H1 (cell line): ENCODE measurements at regions not wholly inside any gene's neighbourhood (a gene's known extent, or its start where the extent isn't known, plus 50 kb on each side); places are given as distances from the start of the nearest gene placed in this dataset.

Source experiments
- CTCF ChIA-PET: fragments of 300-600 bp; sonication (Branson Sonifier 250); formaldehyde crosslinking; loops from one replicate; lab custom pipeline; 2021; ENCODE audit not compliant: partially characterized antibody; lab: Charles Lee
- POLR2A ChIA-PET: fragments of 300-600 bp; sonication (Branson Sonifier 250); formaldehyde crosslinking; loops from one replicate; lab custom pipeline; 2021; ENCODE audit warnings: inconsistent platforms; ENCODE audit not compliant: partially characterized antibody; lab: Charles Lee
- DNase-seq, 2 experiments: peaks; one replicate each; pipeline versions ENCODE4 v3.0.0 to v3.0.0-alpha.2; 2010 to 2022; ENCODE audit warnings: low spot score in 2 of 2, low read depth in 1 of 2, mixed read lengths in 1 of 2
- FAIRE-seq: peaks from 2 replicates; lab custom pipeline; 2011; peaks lifted over from hg19 to GRCh38; lab: Jason Lieb, UNC
- H2AFZ ChIP-seq: 2 replicates; pipeline ENCODE4 v1.8.1; 2012; ENCODE audit warnings: low read length, inconsistent platforms
- H2AK5ac ChIP-seq: 2 replicates; pipeline ENCODE4 v1.6.1; 2013; ENCODE audit warnings: low read depth, low read length
- H2BK120ac ChIP-seq: replicated peaks from 2 replicates; pipeline ENCODE3; 2013; ENCODE audit warnings: low read depth, low read length, inconsistent platforms
- H2BK12ac ChIP-seq: 2 replicates; pipeline ENCODE4 v1.6.1; 2013; ENCODE audit warnings: low read depth, low read length
- H2BK15ac ChIP-seq: 2 replicates; pipeline ENCODE4 v1.6.1; 2013; ENCODE audit warnings: low read length
- H2BK20ac ChIP-seq: 2 replicates; pipeline ENCODE4 v1.6.1; 2013; ENCODE audit warnings: low read length
- H2BK5ac ChIP-seq: 2 replicates; pipeline ENCODE4 v1.6.1; 2013; ENCODE audit warnings: low read depth, low read length
- H3K14ac ChIP-seq: 2 replicates; pipeline ENCODE4 v1.6.1; 2013; ENCODE audit warnings: inconsistent platforms; ENCODE audit not compliant: insufficient read length
- H3K18ac ChIP-seq: 2 replicates; pipeline ENCODE4 v1.6.1; 2013; ENCODE audit warnings: low read length; ENCODE audit errors: extremely low read depth
- H3K23ac ChIP-seq: 2 replicates; pipeline ENCODE4 v1.6.1; 2013; ENCODE audit warnings: inconsistent platforms; ENCODE audit not compliant: insufficient read length
- H3K23me2 ChIP-seq: 2 replicates; pipeline ENCODE4 v1.6.1; 2013; ENCODE audit warnings: low read depth, low read length
- H3K27ac ChIP-seq: 2 replicates; pipeline ENCODE4 v1.6.1; 2011; ENCODE audit warnings: low read depth, low read length, inconsistent platforms
- H3K27me3 ChIP-seq, 4 experiments: replicated peaks in 1 of 4; 1 replicate in 1 of 4; 2 replicates in 3 of 4; pipeline versions ENCODE4 v1.6.1 to v1.8.1; 2011 to 2013; ENCODE audit warnings: low read length in 3 of 4, mild to moderate bottlenecking in 3 of 4, inconsistent platforms in 2 of 4, mixed read lengths in 2 of 4, moderate library complexity in 1 of 4; ENCODE audit not compliant: control insufficient read depth in 3 of 4, insufficient read depth in 3 of 4; ENCODE audit errors: extremely low read depth in 1 of 4
- H3K36me3 ChIP-seq, 4 experiments: 2 replicates each; pipeline versions ENCODE4 v1.6.1 to v1.8.1; 2011 to 2013; ENCODE audit warnings: mild to moderate bottlenecking in 4 of 4, low read length in 3 of 4, moderate library complexity in 2 of 4, control low read depth in 1 of 4, inconsistent platforms in 1 of 4; ENCODE audit not compliant: insufficient read depth in 4 of 4, control insufficient read depth in 2 of 4
- H3K4ac ChIP-seq: replicated peaks from 2 replicates; pipeline ENCODE3; 2013; ENCODE audit warnings: low read length, low read depth, mixed read lengths, inconsistent platforms; ENCODE audit not compliant: insufficient read length
- H3K4me1 ChIP-seq, 4 experiments: replicated peaks in 1 of 4; 1 replicate in 1 of 4; 2 replicates in 3 of 4; pipeline versions ENCODE4 v1.6.1 to v1.8.1; 2011 to 2013; ENCODE audit warnings: low read length in 3 of 4, inconsistent platforms in 2 of 4, mixed read lengths in 1 of 4; ENCODE audit not compliant: insufficient read depth in 4 of 4, control insufficient read depth in 3 of 4
- H3K4me2 ChIP-seq, 2 experiments: 2 replicates each; pipeline versions ENCODE4 v1.6.1 to v1.8.1; 2011 to 2013; ENCODE audit warnings: low read depth in 2 of 2, low read length in 2 of 2, control low read depth in 1 of 2, inconsistent platforms in 1 of 2, mild to moderate bottlenecking in 1 of 2; ENCODE audit not compliant: insufficient read depth in 1 of 2
- H3K4me3 ChIP-seq, 4 experiments: fragments of 200-600, 300-600 bp in 1 of 4; sonication (generic), shearing (Covaris generic), sonication (Bioruptor Twin) in 1 of 4; 2 replicates each; pipeline versions ENCODE4 v1.5.1 to v1.8.1; 2011 to 2016; ENCODE audit warnings: low read length in 4 of 4, low read depth in 3 of 4, control low read depth in 2 of 4, inconsistent platforms in 2 of 4, mild to moderate bottlenecking in 2 of 4, mixed read lengths in 1 of 4, moderate library complexity in 1 of 4; ENCODE audit not compliant: insufficient read depth in 2 of 4; ENCODE audit errors: extremely low read depth in 1 of 4
- H3K56ac ChIP-seq: replicated peaks from 2 replicates; pipeline ENCODE3; 2013; ENCODE audit warnings: low read depth, mild to moderate bottlenecking, mixed read lengths, low read length, inconsistent platforms; ENCODE audit not compliant: insufficient read length
- H3K79me1 ChIP-seq: 2 replicates; pipeline ENCODE4 v1.6.1; 2013; ENCODE audit warnings: low read depth, low read length, control low read depth
- H3K79me2 ChIP-seq, 2 experiments: 2 replicates each; pipeline versions ENCODE4 v1.6.1 to v1.8.1; 2012 to 2013; ENCODE audit warnings: low read length in 2 of 2, mild to moderate bottlenecking in 2 of 2, inconsistent platforms in 1 of 2; ENCODE audit not compliant: insufficient read depth in 2 of 2, control insufficient read depth in 1 of 2
- H3K9ac ChIP-seq, 4 experiments: replicated peaks in 1 of 4; 1 replicate in 1 of 4; 2 replicates in 3 of 4; pipeline versions ENCODE4 v1.6.1 to v1.8.1; 2011 to 2013; ENCODE audit warnings: low read depth in 3 of 4, low read length in 3 of 4, control low read depth in 2 of 4, mild to moderate bottlenecking in 2 of 4, moderate library complexity in 2 of 4, inconsistent platforms in 1 of 4; ENCODE audit errors: extremely low read depth in 1 of 4
- H3K9me3 ChIP-seq, 2 experiments: 2 replicates each; pipeline versions ENCODE4 v1.6.1 to v1.8.1; 2012 to 2013; ENCODE audit warnings: mild to moderate bottlenecking in 2 of 2, moderate library complexity in 2 of 2, control low read depth in 1 of 2, inconsistent platforms in 1 of 2, low read depth in 1 of 2, low read length in 1 of 2, mixed read lengths in 1 of 2; ENCODE audit not compliant: insufficient read depth in 2 of 2
- H4K20me1 ChIP-seq, 2 experiments: replicated peaks in 1 of 2; 2 replicates each; pipeline versions ENCODE3 to v1.8.1; 2011 to 2013; ENCODE audit warnings: inconsistent platforms in 2 of 2, low read length in 2 of 2, mild to moderate bottlenecking in 1 of 2; ENCODE audit not compliant: insufficient read depth in 2 of 2, control insufficient read depth in 1 of 2
- H4K5ac ChIP-seq: 2 replicates; pipeline ENCODE4 v1.6.1; 2013; ENCODE audit warnings: low read length, low read depth, mixed read lengths, inconsistent platforms; ENCODE audit not compliant: insufficient read length
- H4K8ac ChIP-seq: 2 replicates; pipeline ENCODE4 v1.8.0; 2013; ENCODE audit warnings: mild to moderate bottlenecking, moderate library complexity, low read length, inconsistent platforms; ENCODE audit not compliant: insufficient read depth; ENCODE audit errors: extremely low read depth
- H4K91ac ChIP-seq: replicated peaks from 2 replicates; pipeline ENCODE3; 2013; ENCODE audit warnings: low read length, mixed read lengths, inconsistent platforms; ENCODE audit not compliant: insufficient read length
- ASH2L ChIP-seq: fragments of 200-600, 300-600 bp; sonication (generic); IDR thresholded peaks from one replicate; pipeline ENCODE4 v1.7.1; 2017; ENCODE audit warnings: low read length
- E2F6 ChIP-seq: IDR thresholded peaks from 2 replicates; pipeline ENCODE4 v1.6.1; 2012; ENCODE audit warnings: inconsistent platforms
- EP300 ChIP-seq, 2 experiments: IDR thresholded peaks; 1 replicate in 1 of 2; 2 replicates in 1 of 2; pipeline ENCODE4 v1.6.1; 2011 to 2012; ENCODE audit warnings: low read depth in 2 of 2, low read length in 2 of 2, mild to moderate bottlenecking in 2 of 2, borderline replicate concordance in 1 of 2, inconsistent platforms in 1 of 2, moderate library complexity in 1 of 2
- WGBS, 2 experiments: shearing (Covaris generic) in 1 of 2; methylation state at CpG; one replicate each; pipeline versions ENCODE4 v1.1.6 to v1.1.7; 2013 to 2015; ENCODE audit warnings: low lambda C conversion rate in 2 of 2, mixed read lengths in 2 of 2, inconsistent platforms in 1 of 2, low coverage in 1 of 2, missing lambda C conversion rate in 1 of 2; ENCODE audit not compliant: insufficient replicate concordance in 2 of 2, insufficient coverage in 1 of 2, insufficient read length in 1 of 2; ENCODE audit errors: extremely low coverage in 1 of 2, missing lambda C conversion rate in 1 of 2; 5-methylcytosine and 5-hydroxymethylcytosine counted together

- Histone ChIP-seq H3K79me1 (no peaks in the 10 kb centered on the region), H3K27ac (no peak overlapping the region), H2BK5ac (no peak overlapping the region), H3K4me3 (no peak overlapping the region), H3K36me3 (no peaks in the 10 kb centered on the region), H3K23ac (no peak overlapping the region), H2BK20ac (no peak overlapping the region), H3K4me1 (no peaks in the 10 kb centered on the region), H2BK15ac (no peak overlapping the region), H2AFZ (no peak overlapping the region), H3K9me3 (no peaks in the 10 kb centered on the region), H3K4me2 (no peak overlapping the region), H3K18ac (no peak overlapping the region), H4K20me1 (no peaks in the 10 kb centered on the region), H3K27me3 (no peaks in the 10 kb centered on the region), H3K14ac (no peak overlapping the region), H3K9ac (no peak overlapping the region), H3K4ac (no peak overlapping the region), H2AK5ac (no peak overlapping the region), H3K23me2 (peaks cover 4% of the 10 kb centered on the region; the same call in 1 of the 2 replicates), H3K56ac (no peak overlapping the region), H2BK120ac (no peak overlapping the region), H4K8ac (no peak overlapping the region), H2BK12ac (no peak overlapping the region), H4K91ac (no peak overlapping the region), H3K79me2 (no peaks in the 10 kb centered on the region), H4K5ac (no peak overlapping the region)
- no peak for DNase-seq
- ChIA-PET CTCF (no interaction called here), POLR2A (no interaction called here)
- 87% methylated on average over 30 of the region's 31 CpGs; no CpG with 5 or more reads in 1 of the 2 experiments for WGBS, 2 experiments
- TF ChIP-seq ASH2L: no peak
- TF ChIP-seq EP300 (IDR thresholded peaks at IDR 0.05; ENCODE audit: borderline replicate concordance in 1 of 2, low read depth in 2 of 2, low read length in 2 of 2): peak in 1 of 2 experiments; percentile 76; a peak in 1 of 3 replicates
- TF ChIP-seq E2F6: no peak
- no peak for FAIRE-seq
Observed at GRCh38 chr22:49574881-49575702, 252.6 kb downstream of the BRD1 start.
